B cell (primary cell): ENCODE measurements at regions not wholly inside any gene's neighbourhood (a gene's known extent, or its start where the extent isn't known, plus 50 kb on each side); places are given as distances from the start of the nearest gene placed in this dataset.

Experiments
- EZH2 ChIP-seq: IDR thresholded peaks from 2 replicates; pipeline ENCODE4 v1.6.1; 2012; ENCODE audit warnings: borderline replicate concordance, low read depth, mild to moderate bottlenecking, moderate library complexity, low read length; ENCODE audit not compliant: insufficient read depth, poor library complexity, severe bottlenecking
- TF ChIP-seq, protein P1 (sequence below): fragments of 200-600 bp; IDR thresholded peaks from one replicate; pipeline ENCODE4 v1.8.0; 2022; ENCODE audit warnings: antibody characterized with exemption, mild to moderate bottlenecking

DNA sequence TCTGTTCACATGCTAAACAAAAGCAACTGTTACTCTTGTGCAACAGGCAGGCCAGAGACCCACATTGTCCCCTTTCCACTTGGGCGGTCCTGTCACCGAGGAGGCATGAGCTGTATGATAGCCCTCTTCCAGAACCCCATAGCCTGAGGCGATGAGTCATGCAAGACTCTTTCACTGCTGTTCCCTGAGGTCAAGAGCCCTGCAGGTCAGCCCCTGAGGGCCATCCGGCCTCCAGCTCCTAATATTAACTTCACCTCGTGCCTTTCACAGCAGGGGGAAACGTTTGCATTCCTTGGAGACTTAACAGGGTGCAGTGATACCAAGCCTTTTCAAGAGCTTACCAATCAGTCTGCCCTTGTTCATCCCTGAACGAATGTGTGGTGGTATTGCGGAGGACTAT lies 253.3 kb upstream of the ECI2 start:
- TF ChIP-seq, protein P1, sequence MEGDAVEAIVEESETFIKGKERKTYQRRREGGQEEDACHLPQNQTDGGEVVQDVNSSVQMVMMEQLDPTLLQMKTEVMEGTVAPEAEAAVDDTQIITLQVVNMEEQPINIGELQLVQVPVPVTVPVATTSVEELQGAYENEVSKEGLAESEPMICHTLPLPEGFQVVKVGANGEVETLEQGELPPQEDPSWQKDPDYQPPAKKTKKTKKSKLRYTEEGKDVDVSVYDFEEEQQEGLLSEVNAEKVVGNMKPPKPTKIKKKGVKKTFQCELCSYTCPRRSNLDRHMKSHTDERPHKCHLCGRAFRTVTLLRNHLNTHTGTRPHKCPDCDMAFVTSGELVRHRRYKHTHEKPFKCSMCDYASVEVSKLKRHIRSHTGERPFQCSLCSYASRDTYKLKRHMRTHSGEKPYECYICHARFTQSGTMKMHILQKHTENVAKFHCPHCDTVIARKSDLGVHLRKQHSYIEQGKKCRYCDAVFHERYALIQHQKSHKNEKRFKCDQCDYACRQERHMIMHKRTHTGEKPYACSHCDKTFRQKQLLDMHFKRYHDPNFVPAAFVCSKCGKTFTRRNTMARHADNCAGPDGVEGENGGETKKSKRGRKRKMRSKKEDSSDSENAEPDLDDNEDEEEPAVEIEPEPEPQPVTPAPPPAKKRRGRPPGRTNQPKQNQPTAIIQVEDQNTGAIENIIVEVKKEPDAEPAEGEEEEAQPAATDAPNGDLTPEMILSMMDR: no peak
- no peak for TF ChIP-seq EZH2
